ENCODE measurements at regions not wholly inside any gene's neighbourhood (a gene's known extent, or its start where the extent isn't known, plus 50 kb on each side); places are given as distances from the start of the nearest gene placed in this dataset.

DNA sequence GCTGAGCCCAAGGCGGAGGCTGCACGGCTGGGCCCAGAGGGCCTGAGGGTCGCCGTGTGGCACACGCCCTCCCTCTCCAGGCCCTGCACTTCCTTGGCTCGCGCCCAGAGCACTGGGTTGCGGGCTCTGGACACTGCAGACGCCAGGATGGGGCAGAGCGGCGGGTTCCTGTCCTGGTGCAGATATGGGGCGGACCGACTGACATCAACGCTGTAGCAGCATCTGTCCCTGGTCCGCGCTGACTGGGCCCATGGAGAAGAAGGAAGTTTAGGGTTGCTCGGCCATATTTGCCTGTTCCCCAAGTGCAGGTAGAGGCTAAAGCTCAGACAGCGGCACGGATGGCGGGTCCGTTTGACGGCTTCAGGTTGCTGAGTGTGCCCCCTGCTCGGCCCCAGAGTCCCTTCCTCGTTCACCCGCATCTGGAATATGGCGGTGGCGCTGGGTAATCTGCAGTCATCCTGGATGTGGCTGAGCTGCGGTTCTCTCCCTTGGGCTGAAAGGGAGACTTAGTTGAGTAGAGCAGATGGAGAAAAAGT, 116.1 kb downstream of the OR13A1 start:
- TF ChIP-seq CEBPB (IDR thresholded peaks at IDR 0.05; ENCODE audit: low read depth, low read length) (no peak), POLR2A (IDR thresholded peaks at IDR 0.05; ENCODE audit: low read depth, low read length) (no peak), RAD21 (IDR thresholded peaks at IDR 0.05; ENCODE audit: low read length) (no peak), MXI1 (IDR thresholded peaks at IDR 0.05; ENCODE audit: borderline replicate concordance, low read depth, low read length) (no peak), SMC3 (IDR thresholded peaks at IDR 0.05; ENCODE audit: low read depth, low read length) (no peak), MAZ (IDR thresholded peaks at IDR 0.05; ENCODE audit: borderline replicate concordance, low read depth, low read length) (no peak)
- TF ChIP-seq, protein P1, sequence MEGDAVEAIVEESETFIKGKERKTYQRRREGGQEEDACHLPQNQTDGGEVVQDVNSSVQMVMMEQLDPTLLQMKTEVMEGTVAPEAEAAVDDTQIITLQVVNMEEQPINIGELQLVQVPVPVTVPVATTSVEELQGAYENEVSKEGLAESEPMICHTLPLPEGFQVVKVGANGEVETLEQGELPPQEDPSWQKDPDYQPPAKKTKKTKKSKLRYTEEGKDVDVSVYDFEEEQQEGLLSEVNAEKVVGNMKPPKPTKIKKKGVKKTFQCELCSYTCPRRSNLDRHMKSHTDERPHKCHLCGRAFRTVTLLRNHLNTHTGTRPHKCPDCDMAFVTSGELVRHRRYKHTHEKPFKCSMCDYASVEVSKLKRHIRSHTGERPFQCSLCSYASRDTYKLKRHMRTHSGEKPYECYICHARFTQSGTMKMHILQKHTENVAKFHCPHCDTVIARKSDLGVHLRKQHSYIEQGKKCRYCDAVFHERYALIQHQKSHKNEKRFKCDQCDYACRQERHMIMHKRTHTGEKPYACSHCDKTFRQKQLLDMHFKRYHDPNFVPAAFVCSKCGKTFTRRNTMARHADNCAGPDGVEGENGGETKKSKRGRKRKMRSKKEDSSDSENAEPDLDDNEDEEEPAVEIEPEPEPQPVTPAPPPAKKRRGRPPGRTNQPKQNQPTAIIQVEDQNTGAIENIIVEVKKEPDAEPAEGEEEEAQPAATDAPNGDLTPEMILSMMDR (conservative IDR thresholded peaks at IDR 0.05; ENCODE audit: low read depth, low read length) = no peak
